ENCODE measurements at regions not wholly inside any gene's neighbourhood (a gene's known extent, or its start where the extent isn't known, plus 50 kb on each side); places are given as distances from the start of the nearest gene placed in this dataset.

- no peak for TF ChIP-seq ZBTB7A (IDR thresholded peaks at IDR 0.05; ENCODE audit: low read depth)
- TF ChIP-seq RAD21 (IDR thresholded peaks at IDR 0.05; ENCODE audit: low read depth), result no peak
- no peak for TF ChIP-seq TCF12 (IDR thresholded peaks at IDR 0.05; ENCODE audit: low read depth)
- no peak for TF ChIP-seq TAF1 (IDR thresholded peaks at IDR 0.05; ENCODE audit: low read depth)
- no peak for TF ChIP-seq YY1 (IDR thresholded peaks at IDR 0.05; ENCODE audit: low read depth)
- TF ChIP-seq REST (IDR thresholded peaks at IDR 0.05; ENCODE audit: low read depth), result no peak
- no peak for TF ChIP-seq CEBPB (IDR thresholded peaks at IDR 0.05)
- TF ChIP-seq TEAD4 (IDR thresholded peaks at IDR 0.05), result no peak
- TF ChIP-seq USF1 (IDR thresholded peaks at IDR 0.05), result no peak
- no peak for TF ChIP-seq MAX (IDR thresholded peaks at IDR 0.05)
- no peak for TF ChIP-seq CREB1 (IDR thresholded peaks at IDR 0.05; ENCODE audit: low read depth)
- no peak for TF ChIP-seq EP300 (IDR thresholded peaks at IDR 0.05; ENCODE audit: borderline replicate concordance)
- no peak for TF ChIP-seq NFIC (IDR thresholded peaks at IDR 0.05)
- TF ChIP-seq FOXM1 (IDR thresholded peaks at IDR 0.05; ENCODE audit: borderline replicate concordance, low read depth), result no peak
- no peak for TF ChIP-seq EGR1 (IDR thresholded peaks at IDR 0.05)
Observed at GRCh38 chr10:8133146-8133545, 78.7 kb downstream of the GATA3 start.

- TF ChIP-seq TAF1 (IDR thresholded peaks at IDR 0.05; ENCODE audit: low read depth) (no peak), REST (IDR thresholded peaks at IDR 0.05; ENCODE audit: low read depth) (no peak), RAD21 (IDR thresholded peaks at IDR 0.05; ENCODE audit: low read depth) (no peak), YY1 (IDR thresholded peaks at IDR 0.05; ENCODE audit: low read depth) (no peak), USF1 (IDR thresholded peaks at IDR 0.05) (no peak), CREB1 (IDR thresholded peaks at IDR 0.05; ENCODE audit: low read depth) (no peak), TCF12 (IDR thresholded peaks at IDR 0.05; ENCODE audit: low read depth) (no peak), CEBPB (IDR thresholded peaks at IDR 0.05) (no peak), MAX (IDR thresholded peaks at IDR 0.05) (no peak), FOXM1 (IDR thresholded peaks at IDR 0.05; ENCODE audit: borderline replicate concordance, low read depth) (no peak), ZBTB7A (IDR thresholded peaks at IDR 0.05; ENCODE audit: low read depth) (no peak), EP300 (IDR thresholded peaks at IDR 0.05; ENCODE audit: borderline replicate concordance) (no peak), NFIC (IDR thresholded peaks at IDR 0.05) (no peak), EGR1 (IDR thresholded peaks at IDR 0.05) (no peak), TEAD4 (IDR thresholded peaks at IDR 0.05) (no peak)
Observed at GRCh38 chr10:8136736-8137135, 82.2 kb downstream of the GATA3 start.

GRCh38 chr10:8137272-8137681 lies 82.8 kb downstream of the GATA3 start:
- TF ChIP-seq EGR1 (IDR thresholded peaks at IDR 0.05) (no peak), TEAD4 (IDR thresholded peaks at IDR 0.05) (no peak), CEBPB (IDR thresholded peaks at IDR 0.05) (no peak), FOXM1 (IDR thresholded peaks at IDR 0.05; ENCODE audit: borderline replicate concordance, low read depth) (no peak), ZBTB7A (IDR thresholded peaks at IDR 0.05; ENCODE audit: low read depth) (no peak), NFIC (IDR thresholded peaks at IDR 0.05) (no peak), RAD21 (IDR thresholded peaks at IDR 0.05; ENCODE audit: low read depth) (no peak), EP300 (IDR thresholded peaks at IDR 0.05; ENCODE audit: borderline replicate concordance) (no peak), MAX (IDR thresholded peaks at IDR 0.05) (no peak), YY1 (IDR thresholded peaks at IDR 0.05; ENCODE audit: low read depth) (no peak), TCF12 (IDR thresholded peaks at IDR 0.05; ENCODE audit: low read depth) (no peak), TAF1 (IDR thresholded peaks at IDR 0.05; ENCODE audit: low read depth) (no peak), REST (IDR thresholded peaks at IDR 0.05; ENCODE audit: low read depth) (no peak), USF1 (IDR thresholded peaks at IDR 0.05) (no peak), CREB1 (IDR thresholded peaks at IDR 0.05; ENCODE audit: low read depth) (no peak)
